K562 (cell line): ENCODE measurements at regions not wholly inside any gene's neighbourhood (a gene's known extent, or its start where the extent isn't known, plus 50 kb on each side); places are given as distances from the start of the nearest gene placed in this dataset.

ENCODE experiments used
- ATF3 ChIP-seq, 2 experiments: fragments of 450-650 bp in 1 of 2; sonication (generic) in 1 of 2; formaldehyde crosslinking in 1 of 2; IDR thresholded peaks in 1 of 2; conservative IDR thresholded peaks in 1 of 2; 2 replicates each; pipeline versions ENCODE4 v1.6.1 to v1.8.1; 2016 to 2023; ENCODE audit warnings: mild to moderate bottlenecking in 2 of 2, moderate library complexity in 2 of 2, inconsistent platforms in 1 of 2, missing genetic modification reagents in 1 of 2
- CEBPB ChIP-seq: fragments of 450-650 bp; IDR thresholded peaks from 2 replicates; pipeline ENCODE4 v1.6.1; 2016; ENCODE audit warnings: missing genetic modification characterization, missing compliant biosample characterization
- DMBX1 ChIP-seq: fragments of 250-450 bp; sonication (Bioruptor Pico); IDR thresholded peaks from 2 replicates; pipeline ENCODE4 v1.8.0; 2022; ENCODE audit warnings: inconsistent platforms, mild to moderate bottlenecking, moderate library complexity, borderline replicate concordance
- FOXA3 ChIP-seq, 2 experiments: fragments of 450-650 bp in 1 of 2; sonication (generic) in 1 of 2; formaldehyde crosslinking; IDR thresholded peaks in 1 of 2; conservative IDR thresholded peaks in 1 of 2; 2 replicates each; pipeline versions ENCODE4 v1.4.0 to v1.8.0; 2020 to 2022; ENCODE audit warnings: mild to moderate bottlenecking in 2 of 2, missing genetic modification reagents in 1 of 2
- HDAC2 ChIP-seq: fragments of 450-650 bp; IDR thresholded peaks from 2 replicates; pipeline ENCODE4 v1.6.1; 2016; ENCODE audit warnings: mild to moderate bottlenecking
- HEY1 ChIP-seq: fragments of 250-450 bp; sonication (Bioruptor Pico); IDR thresholded peaks from 2 replicates; pipeline ENCODE4 v1.5.0; 2020; ENCODE audit warnings: mild to moderate bottlenecking, moderate library complexity, borderline replicate concordance
- TARDBP ChIP-seq: fragments of 450-650 bp; IDR thresholded peaks from 2 replicates; pipeline ENCODE4 v1.6.1; 2016
- USF1 ChIP-seq: sonication (generic); formaldehyde crosslinking; IDR thresholded peaks from 2 replicates; pipeline ENCODE4 v1.9.0; 2022; ENCODE audit warnings: mild to moderate bottlenecking, missing genetic modification reagents
- ZBTB12 ChIP-seq: fragments of 250-450 bp; sonication (Bioruptor Pico); IDR thresholded peaks from 2 replicates; pipeline ENCODE4 v1.4.0; 2020
- ZBTB2 ChIP-seq: fragments of 450-650 bp; IDR thresholded peaks from 2 replicates; pipeline ENCODE4 v1.6.1; 2016; ENCODE audit warnings: antibody characterized with exemption
- ZBTB26 ChIP-seq: fragments of 450-650 bp; formaldehyde crosslinking; IDR thresholded peaks from 2 replicates; pipeline ENCODE4 v1.4.0; 2022; ENCODE audit warnings: missing genetic modification characterization
- ZNF384 ChIP-seq: IDR thresholded peaks from 2 replicates; pipeline ENCODE4 v1.6.1; 2012; ENCODE audit warnings: low read depth, low read length, improper control_type of control experiment
- ZNF740 ChIP-seq, 3 experiments: fragments of 200-800 bp in 1 of 3; sonication (Bioruptor generic) in 1 of 3; sonication (generic) in 1 of 3; formaldehyde crosslinking in 1 of 3; IDR thresholded peaks; 2 replicates each; pipeline versions ENCODE4 v1.6.1 to v1.8.0; 2016 to 2022; ENCODE audit warnings: mild to moderate bottlenecking in 2 of 3, missing compliant biosample characterization in 2 of 3, missing genetic modification characterization in 2 of 3, missing genetic modification reagents in 1 of 3

GRCh38 chr1:14334336-14335176, 263.9 kb upstream of the KAZN start (continued):
- TF ChIP-seq ZBTB26 (CRISPR knock-in tag): 0 out of 2 replicates have a peak, but pooled peaks have one; percentile 28
- TF ChIP-seq ZNF384: peak; percentile 68; the same call in 1 of the 2 replicates
- TF ChIP-seq ZNF740 (CRISPR knock-in tag; IDR thresholded peaks at IDR 0.05): peak; percentile 93
- peak in 1 of 2 experiments; percentile 51; a peak in 2 of 4 replicates for TF ChIP-seq ZNF740 (tag; IDR thresholded peaks at IDR 0.05)
- no peak; the same call in 1 of the 2 replicates for TF ChIP-seq TARDBP
- TF ChIP-seq ZBTB2: no peak
- peak; percentile 35; the same call in 1 of the 2 replicates for TF ChIP-seq HDAC2
- TF ChIP-seq USF1 (CRISPR knock-in tag): peak; percentile 61
- no peak for TF ChIP-seq DMBX1 (CRISPR knock-in tag)
- TF ChIP-seq ATF3 (IDR thresholded peaks at IDR 0.05): 0 out of 2 replicates have a peak, but pooled peaks have one; percentile 11
- no peak for TF ChIP-seq ATF3 (CRISPR knock-in tag; conservative IDR thresholded peaks at IDR 0.05)
- peak; percentile 2; the same call in 1 of the 2 replicates for TF ChIP-seq CEBPB (tag)
- no peak for TF ChIP-seq ZBTB12 (CRISPR knock-in tag)
- TF ChIP-seq HEY1 (CRISPR knock-in tag): no peak
- no peak for TF ChIP-seq FOXA3 (CRISPR knock-in tag; conservative IDR thresholded peaks at IDR 0.05 in 1 of 2, IDR thresholded peaks at IDR 0.05 in 1 of 2)
